Keratinocyte (primary cell): ENCODE measurements at regions not wholly inside any gene's neighbourhood (a gene's known extent, or its start where the extent isn't known, plus 50 kb on each side); places are given as distances from the start of the nearest gene placed in this dataset.

Experiments used
- CTCF ChIP-seq, 3 experiments: IDR thresholded peaks in 1 of 3; conservative IDR thresholded peaks in 1 of 3; optimal IDR thresholded peaks in 1 of 3; 2 replicates in 2 of 3; 3 replicates in 1 of 3; pipeline versions ENCODE3 to v1.5.1; 2011; ENCODE audit warnings: low read length in 3 of 3, mild to moderate bottlenecking in 3 of 3, moderate library complexity in 2 of 3, control low read depth in 1 of 3, inconsistent platforms in 1 of 3; ENCODE audit not compliant: insufficient read depth in 2 of 3; ENCODE audit errors: extremely low read depth in 1 of 3
- EZH2 ChIP-seq: IDR thresholded peaks from one replicate; pipeline ENCODE4 v1.6.1; 2012; ENCODE audit warnings: inconsistent platforms, mild to moderate bottlenecking, low read length, moderate library complexity

GRCh38 chr14:87833026-87833425 lies 160.0 kb downstream of the GALC start:
- TF ChIP-seq EZH2 (no peak), CTCF (optimal IDR thresholded peaks at IDR 0.05 in 1 of 3, IDR thresholded peaks at IDR 0.05 in 1 of 3, conservative IDR thresholded peaks at IDR 0.05 in 1 of 3; ENCODE audit: extremely low read depth in 1 of 3, insufficient read depth in 2 of 3, low read length in 3 of 3) (no peak)
